Keratinocyte (primary cell): ENCODE measurements at regions not wholly inside any gene's neighbourhood (a gene's known extent, or its start where the extent isn't known, plus 50 kb on each side); places are given as distances from the start of the nearest gene placed in this dataset.

ENCODE experiments used
- DNase-seq: peaks from one replicate; pipeline ENCODE4 v3.0.0-alpha.2; 2011; ENCODE audit warnings: low read depth, missing footprints, low spot score
- FAIRE-seq: peaks from 2 replicates; lab custom pipeline; 2011; peaks lifted over from hg19 to GRCh38; lab: Jason Lieb, UNC
- H2AFZ ChIP-seq: 2 replicates; pipeline ENCODE4 v1.6.0; 2012; ENCODE audit warnings: low read length, control low read depth, inconsistent platforms; ENCODE audit not compliant: control insufficient read depth
- H3K27ac ChIP-seq: 2 replicates; pipeline ENCODE4 v1.5.1; 2011; ENCODE audit warnings: low read length; ENCODE audit not compliant: control insufficient read depth, insufficient read depth
- H3K27me3 ChIP-seq: 3 replicates; pipeline ENCODE4 v1.6.0; 2011; ENCODE audit warnings: low read length; ENCODE audit not compliant: control insufficient read depth, insufficient read depth; ENCODE audit errors: extremely low read depth
- H3K36me3 ChIP-seq, 2 experiments: 2 replicates in 1 of 2; 3 replicates in 1 of 2; pipeline ENCODE4 v1.5.1; 2011; ENCODE audit warnings: low read length in 2 of 2, mild to moderate bottlenecking in 1 of 2; ENCODE audit not compliant: control insufficient read depth in 2 of 2, insufficient read depth in 2 of 2; ENCODE audit errors: extremely low read depth in 1 of 2
- H3K4me1 ChIP-seq: 3 replicates; pipeline ENCODE4 v1.5.1; 2011; ENCODE audit warnings: low read length; ENCODE audit not compliant: control insufficient read depth, insufficient read depth; ENCODE audit errors: extremely low read depth
- H3K4me2 ChIP-seq: 3 replicates; pipeline ENCODE4 v1.6.0; 2011; ENCODE audit warnings: low read depth, low read length; ENCODE audit not compliant: control insufficient read depth, insufficient read depth; ENCODE audit errors: extremely low read depth
- H3K4me3 ChIP-seq, 3 experiments: fragments of 200-600 bp in 1 of 3; sonication (generic) in 1 of 3; 2 replicates in 2 of 3; 3 replicates in 1 of 3; pipeline ENCODE4 v1.5.1; 2011 to 2016; ENCODE audit warnings: low read length in 3 of 3, mild to moderate bottlenecking in 3 of 3, control low read depth in 2 of 3, inconsistent platforms in 1 of 3, low read depth in 1 of 3, mixed read lengths in 1 of 3, mixed run types in 1 of 3, moderate library complexity in 1 of 3; ENCODE audit not compliant: control insufficient read depth in 2 of 3, insufficient read depth in 2 of 3; ENCODE audit errors: extremely low read depth in 1 of 3
- H3K79me2 ChIP-seq: 2 replicates; pipeline ENCODE4 v1.6.0; 2012; ENCODE audit warnings: low read length; ENCODE audit not compliant: control insufficient read depth, insufficient read depth
- H3K9ac ChIP-seq: 3 replicates; pipeline ENCODE4 v1.6.0; 2011; ENCODE audit warnings: low read length; ENCODE audit not compliant: control insufficient read depth, insufficient read depth; ENCODE audit errors: extremely low read depth
- H3K9me1 ChIP-seq: 3 replicates; pipeline ENCODE4 v1.6.0; 2011; ENCODE audit warnings: low read length; ENCODE audit not compliant: control insufficient read depth, insufficient read depth; ENCODE audit errors: extremely low read depth
- H3K9me3 ChIP-seq: 2 replicates; pipeline ENCODE4 v1.5.1; 2012; ENCODE audit warnings: low read depth, low read length; ENCODE audit not compliant: control insufficient read depth
- H4K20me1 ChIP-seq: 3 replicates; pipeline ENCODE4 v1.6.0; 2011; ENCODE audit warnings: low read length; ENCODE audit not compliant: control insufficient read depth, insufficient read depth; ENCODE audit errors: extremely low read depth
- CTCF ChIP-seq, 3 experiments: IDR thresholded peaks in 1 of 3; conservative IDR thresholded peaks in 1 of 3; optimal IDR thresholded peaks in 1 of 3; 2 replicates in 2 of 3; 3 replicates in 1 of 3; pipeline versions ENCODE3 to v1.5.1; 2011; ENCODE audit warnings: low read length in 3 of 3, mild to moderate bottlenecking in 3 of 3, moderate library complexity in 2 of 3, control low read depth in 1 of 3, inconsistent platforms in 1 of 3; ENCODE audit not compliant: insufficient read depth in 2 of 3; ENCODE audit errors: extremely low read depth in 1 of 3
- EZH2 ChIP-seq: IDR thresholded peaks from one replicate; pipeline ENCODE4 v1.6.1; 2012; ENCODE audit warnings: inconsistent platforms, mild to moderate bottlenecking, low read length, moderate library complexity
- dilution Hi-C: fragments of 300-500 bp; cut with MboI; formaldehyde crosslinking; loops from one replicate; pipeline ENCODE4 v1.7.0; 2020; ENCODE audit warnings: low sequenced_read_pairs; ENCODE audit not compliant: extremely low pct_ligation_motif_present

- no peak overlapping the region for H3K27ac ChIP-seq
- H3K79me2 ChIP-seq, result no peaks in the 10 kb centered on the region
- no peaks in the 10 kb centered on the region for H3K9me3 ChIP-seq
- no peak for DNase-seq
- H2AFZ ChIP-seq, result no peak overlapping the region
- no peaks in the 10 kb centered on the region for H3K4me1 ChIP-seq
- no peaks in the 10 kb centered on the region for H4K20me1 ChIP-seq
- H3K9me1 ChIP-seq, result no peaks in the 10 kb centered on the region
- dilution Hi-C loops, result no loop called here
- H3K36me3 ChIP-seq, result no peaks in the 10 kb centered on the region
- TF ChIP-seq EZH2, result no peak
- TF ChIP-seq CTCF (optimal IDR thresholded peaks at IDR 0.05 in 1 of 3, IDR thresholded peaks at IDR 0.05 in 1 of 3, conservative IDR thresholded peaks at IDR 0.05 in 1 of 3; ENCODE audit: extremely low read depth in 1 of 3, insufficient read depth in 2 of 3, low read length in 3 of 3), result no peak
- no peak overlapping the region for H3K9ac ChIP-seq
- peaks cover 20% of the 10 kb centered on the region for H3K27me3 ChIP-seq
- H3K4me3 ChIP-seq, result no peak overlapping the region
- no peak for FAIRE-seq
- no peak overlapping the region for H3K4me2 ChIP-seq
These were observed 80.9 kb upstream of the ALDH1B1 start for GRCh38 chr9:38311382-38312270.

GRCh38 chr9:38309324-38310195 lies 82.9 kb upstream of the ALDH1B1 start:
- Histone ChIP-seq H3K9me1 (no peaks in the 10 kb centered on the region), H3K4me1 (no peaks in the 10 kb centered on the region), H3K4me3 (no peak overlapping the region), H3K27ac (no peak overlapping the region), H3K9me3 (no peaks in the 10 kb centered on the region), H3K9ac (no peak overlapping the region), H3K36me3 (no peaks in the 10 kb centered on the region), H3K4me2 (no peak overlapping the region), H4K20me1 (no peaks in the 10 kb centered on the region), H2AFZ (no peak overlapping the region), H3K27me3 (peaks cover 20% of the 10 kb centered on the region), H3K79me2 (no peaks in the 10 kb centered on the region)
- FAIRE-seq (no peak), DNase-seq (no peak)
- no peak for TF ChIP-seq EZH2
- no peak for TF ChIP-seq CTCF (optimal IDR thresholded peaks at IDR 0.05 in 1 of 3, IDR thresholded peaks at IDR 0.05 in 1 of 3, conservative IDR thresholded peaks at IDR 0.05 in 1 of 3; ENCODE audit: extremely low read depth in 1 of 3, insufficient read depth in 2 of 3, low read length in 3 of 3)
- dilution Hi-C loops, result no loop called here
